Ascending aorta (tissue), 2 donors: ENCODE measurements at regions not wholly inside any gene's neighbourhood (a gene's known extent, or its start where the extent isn't known, plus 50 kb on each side); places are given as distances from the start of the nearest gene placed in this dataset.

Experiments used
- DNase-seq, 2 donors: peaks; one replicate each; pipeline ENCODE4 v3.0.0-alpha.2; 2019; ENCODE audit warnings: low spot score in 2 of 2
- H3K27ac ChIP-seq, 2 donors: fragments of 200-600 bp; sonication (generic); one replicate each; pipeline ENCODE4 v1.5.1; 2016 to 2017; ENCODE audit warnings: mild to moderate bottlenecking in 1 of 2
- H3K27me3 ChIP-seq: fragments of 200-600 bp; sonication (generic); one replicate; pipeline ENCODE4 v1.5.1; 2017
- H3K36me3 ChIP-seq, 2 donors: fragments of 200-600 bp; sonication (generic); one replicate each; pipeline ENCODE4 v1.5.1; 2016
- H3K4me1 ChIP-seq, 2 donors: fragments of 200-600 bp; sonication (generic); one replicate each; pipeline ENCODE4 v1.5.1; 2016 to 2017; ENCODE audit warnings: mild to moderate bottlenecking in 1 of 2
- H3K4me3 ChIP-seq, 2 donors: fragments of 200-600 bp; sonication (generic); one replicate each; pipeline ENCODE4 v1.5.1; 2016 to 2017; ENCODE audit warnings: mild to moderate bottlenecking in 1 of 2
- H3K9me3 ChIP-seq, 2 donors: fragments of 200-600 bp; sonication (generic); one replicate each; pipeline ENCODE4 v1.5.1; 2016
- CTCF ChIP-seq, 3 experiments: fragments of 200-600 bp in 2 of 3; fragments of 450-650 bp in 1 of 3; sonication (generic) in 2 of 3; IDR thresholded peaks; one replicate each; pipeline ENCODE4 v1.5.1; 2016 to 2019; ENCODE audit warnings: antibody characterized with exemption in 3 of 3, mild to moderate bottlenecking in 1 of 3, moderate library complexity in 1 of 3
- intact Hi-C: fragments of 100-400 bp; cut with DNase I; formaldehyde crosslinking; loops from one replicate; pipeline ENCODE4 v1.15.1; 2023

GRCh38 chr9:79799691-79800335, 228.0 kb downstream of the TLE4 start:
- H3K27me3 ChIP-seq: no peaks in the 10 kb centered on the region
- no peaks in the 10 kb centered on the region for H3K4me1 ChIP-seq
- DNase-seq: no peak
- no peak overlapping the region for H3K4me3 ChIP-seq
- TF ChIP-seq CTCF (IDR thresholded peaks at IDR 0.05): no peak
- intact Hi-C loops: no loop called here
- H3K36me3 ChIP-seq: no peaks in the 10 kb centered on the region
- H3K9me3 ChIP-seq: no peaks in the 10 kb centered on the region
- H3K27ac ChIP-seq: no peak overlapping the region

- H3K9me3 ChIP-seq: no peaks in the 10 kb centered on the region
- no peak overlapping the region for H3K4me3 ChIP-seq
- intact Hi-C loops: no loop called here
- H3K27ac ChIP-seq: no peak overlapping the region
- no peaks in the 10 kb centered on the region for H3K36me3 ChIP-seq
- H3K4me1 ChIP-seq: no peaks in the 10 kb centered on the region
- TF ChIP-seq CTCF (IDR thresholded peaks at IDR 0.05): no peak
- no peaks in the 10 kb centered on the region for H3K27me3 ChIP-seq
- DNase-seq: no peak
Measured at GRCh38 chr9:79798450-79798849, 226.7 kb downstream of the TLE4 start.

GRCh38 chr9:79796411-79796810, 224.6 kb downstream of the TLE4 start:
- no peaks in the 10 kb centered on the region for H3K4me1 ChIP-seq
- H3K4me3 ChIP-seq: no peak overlapping the region
- no peaks in the 10 kb centered on the region for H3K27me3 ChIP-seq
- no peak overlapping the region for H3K27ac ChIP-seq
- no peaks in the 10 kb centered on the region for H3K9me3 ChIP-seq
- no peaks in the 10 kb centered on the region for H3K36me3 ChIP-seq
- TF ChIP-seq CTCF (IDR thresholded peaks at IDR 0.05): no peak
- no peak for DNase-seq
- intact Hi-C loops: no loop called here

GRCh38 chr9:79788662-79789061, 216.9 kb downstream of the TLE4 start:
- no peak overlapping the region for H3K4me3 ChIP-seq
- no peak for DNase-seq
- no peak overlapping the region for H3K27ac ChIP-seq
- intact Hi-C loops: no loop called here
- TF ChIP-seq CTCF (IDR thresholded peaks at IDR 0.05): no peak
- H3K36me3 ChIP-seq: no peaks in the 10 kb centered on the region
- H3K27me3 ChIP-seq: no peaks in the 10 kb centered on the region
- no peaks in the 10 kb centered on the region for H3K4me1 ChIP-seq
- H3K9me3 ChIP-seq: no peaks in the 10 kb centered on the region

GRCh38 chr9:79781263-79781662, 209.5 kb downstream of the TLE4 start:
- Histone ChIP-seq H3K4me1 (no peaks in the 10 kb centered on the region), H3K4me3 (no peak overlapping the region), H3K9me3 (no peaks in the 10 kb centered on the region), H3K36me3 (no peaks in the 10 kb centered on the region), H3K27me3 (no peaks in the 10 kb centered on the region), H3K27ac (no peak overlapping the region)
- no peak for TF ChIP-seq CTCF (IDR thresholded peaks at IDR 0.05)
- no peak for DNase-seq
- intact Hi-C loops: no loop called here

- intact Hi-C loops: no loop called here
- Histone ChIP-seq H3K36me3 (no peaks in the 10 kb centered on the region), H3K27ac (no peak overlapping the region), H3K4me1 (no peaks in the 10 kb centered on the region), H3K27me3 (no peaks in the 10 kb centered on the region), H3K4me3 (no peak overlapping the region), H3K9me3 (no peaks in the 10 kb centered on the region)
- DNase-seq: no peak
- no peak for TF ChIP-seq CTCF (IDR thresholded peaks at IDR 0.05)
Measured at GRCh38 chr9:79780559-79780958, 208.8 kb downstream of the TLE4 start.
